Endodermal cell (in vitro differentiated cells): ENCODE measurements at regions not wholly inside any gene's neighbourhood (a gene's known extent, or its start where the extent isn't known, plus 50 kb on each side); places are given as distances from the start of the nearest gene placed in this dataset.

Experiments
- DNase-seq: peaks from one replicate; pipeline ENCODE4 v3.0.0-alpha.2; 2017
- H3K27ac ChIP-seq: 2 replicates; pipeline ENCODE4 v1.5.1; 2013; ENCODE audit warnings: mild to moderate bottlenecking, low read depth, low read length, moderate library complexity
- H3K27me3 ChIP-seq: 2 replicates; pipeline ENCODE4 v1.6.1; 2013; ENCODE audit warnings: mild to moderate bottlenecking, low read length, moderate library complexity; ENCODE audit not compliant: insufficient read depth, control insufficient read depth, poor library complexity, severe bottlenecking
- H3K36me3 ChIP-seq: 2 replicates; pipeline ENCODE4 v1.7.0; 2013; ENCODE audit warnings: mild to moderate bottlenecking, low read length, moderate library complexity; ENCODE audit not compliant: control insufficient read depth, insufficient read depth
- H3K4me1 ChIP-seq: one replicate; pipeline ENCODE4 v1.7.0; 2013; ENCODE audit warnings: low read length; ENCODE audit not compliant: control insufficient read depth, insufficient read depth
- H3K4me3 ChIP-seq: 2 replicates; pipeline ENCODE4 v1.5.1; 2013; ENCODE audit warnings: mild to moderate bottlenecking, low read length, moderate library complexity
- H3K9ac ChIP-seq: 2 replicates; pipeline ENCODE4 v1.6.1; 2013; ENCODE audit warnings: mild to moderate bottlenecking, low read length, moderate library complexity; ENCODE audit not compliant: poor library complexity, severe bottlenecking; ENCODE audit errors: extremely low read depth
- H3K9me3 ChIP-seq: 2 replicates; pipeline ENCODE4 v1.6.1; 2013; ENCODE audit warnings: mild to moderate bottlenecking, low read length, moderate library complexity; ENCODE audit not compliant: control insufficient read depth
- H3K27ac Mint-ChIP-seq: 2 replicates; pipeline ENCODE4 v1.8.0; 2020; ENCODE audit warnings: mixed read lengths
- H3K27me3 Mint-ChIP-seq: 2 replicates; pipeline ENCODE4 v1.8.0; 2021; ENCODE audit warnings: mild to moderate bottlenecking, mixed read lengths; ENCODE audit not compliant: insufficient read depth
- H3K36me3 Mint-ChIP-seq: 2 replicates; pipeline ENCODE4 v1.8.0; 2020; ENCODE audit warnings: low read depth, mixed read lengths
- H3K4me1 Mint-ChIP-seq: 2 replicates; pipeline ENCODE4 v1.8.0; 2020; ENCODE audit warnings: mixed read lengths
- H3K4me3 Mint-ChIP-seq: 2 replicates; pipeline ENCODE4 v1.8.0; 2020; ENCODE audit warnings: mild to moderate bottlenecking, moderate library complexity, mixed read lengths
- H3K9me3 Mint-ChIP-seq: 2 replicates; pipeline ENCODE4 v1.8.0; 2020; ENCODE audit warnings: mild to moderate bottlenecking, mixed read lengths
- WGBS, 2 experiments: methylation state at CpG; one replicate each; pipeline versions ENCODE4 v1.1.5 to v1.1.7; 2013; ENCODE audit warnings: missing lambda C conversion rate in 2 of 2, mixed read lengths in 1 of 2; ENCODE audit not compliant: insufficient coverage in 1 of 2, insufficient read length in 1 of 2; 5-methylcytosine and 5-hydroxymethylcytosine counted together
- TF ChIP-seq, protein P1 (sequence below): fragments of 200-600 bp; sonication (generic); conservative IDR thresholded peaks from 2 replicates; pipeline ENCODE4 v1.5.0; 2021; ENCODE audit warnings: antibody characterized with exemption, mild to moderate bottlenecking

DNA sequence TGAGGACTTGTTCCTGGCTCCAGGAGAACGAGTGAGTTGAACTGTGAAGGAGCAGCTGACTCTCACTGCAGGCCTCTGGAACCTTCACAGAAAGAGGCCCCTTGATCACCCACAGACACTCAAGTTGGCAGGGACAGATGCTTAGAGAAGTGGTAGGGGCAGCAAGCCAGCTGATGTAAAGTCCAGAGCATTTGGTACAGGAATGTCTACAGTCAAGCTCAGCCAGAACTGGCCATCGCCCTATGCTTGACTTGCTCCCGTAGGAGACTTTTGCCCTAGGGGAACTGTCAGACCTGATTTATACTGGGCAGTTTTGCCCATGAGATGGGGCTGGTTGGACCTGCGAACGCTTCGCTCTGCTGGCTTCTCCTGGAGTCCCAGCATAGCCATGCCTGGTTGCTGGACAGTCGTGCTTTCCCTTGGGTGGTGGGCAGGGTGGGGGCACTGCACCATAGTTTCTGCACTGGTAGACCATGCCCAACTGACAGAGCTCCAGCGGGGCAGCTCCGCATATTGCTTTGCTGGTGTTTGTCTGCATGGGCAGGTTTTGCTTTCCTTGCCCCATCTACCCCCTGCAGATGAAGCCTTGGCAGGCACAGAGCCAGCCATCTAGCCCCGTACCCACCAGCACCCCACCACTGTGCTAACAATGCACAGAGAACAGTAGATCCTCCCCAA is 977.7 kb downstream of the JRKL start:
- Histone ChIP-seq H3K27me3 (no peaks in the 10 kb centered on the region), H3K4me1 (no peaks in the 10 kb centered on the region), H3K9me3 (peaks cover 85% of the 10 kb centered on the region), H3K4me3 (peak overlapping the region; percentile 27), H3K27ac (no peak overlapping the region), H3K36me3 (peaks cover 6% of the 10 kb centered on the region), H3K9ac (no peak overlapping the region)
- Mint-ChIP-seq H3K4me3 (no peak overlapping the region), H3K4me1 (no peaks in the 10 kb centered on the region), H3K27ac (no peak overlapping the region), H3K36me3 (peaks cover 60% of the 10 kb centered on the region), H3K27me3 (no peaks in the 10 kb centered on the region), H3K9me3 (peaks cover 72% of the 10 kb centered on the region)
- WGBS, 2 experiments = 96 to 97% methylated on average over 7 to 10 of the region's 10 CpGs
- TF ChIP-seq, protein P1, sequence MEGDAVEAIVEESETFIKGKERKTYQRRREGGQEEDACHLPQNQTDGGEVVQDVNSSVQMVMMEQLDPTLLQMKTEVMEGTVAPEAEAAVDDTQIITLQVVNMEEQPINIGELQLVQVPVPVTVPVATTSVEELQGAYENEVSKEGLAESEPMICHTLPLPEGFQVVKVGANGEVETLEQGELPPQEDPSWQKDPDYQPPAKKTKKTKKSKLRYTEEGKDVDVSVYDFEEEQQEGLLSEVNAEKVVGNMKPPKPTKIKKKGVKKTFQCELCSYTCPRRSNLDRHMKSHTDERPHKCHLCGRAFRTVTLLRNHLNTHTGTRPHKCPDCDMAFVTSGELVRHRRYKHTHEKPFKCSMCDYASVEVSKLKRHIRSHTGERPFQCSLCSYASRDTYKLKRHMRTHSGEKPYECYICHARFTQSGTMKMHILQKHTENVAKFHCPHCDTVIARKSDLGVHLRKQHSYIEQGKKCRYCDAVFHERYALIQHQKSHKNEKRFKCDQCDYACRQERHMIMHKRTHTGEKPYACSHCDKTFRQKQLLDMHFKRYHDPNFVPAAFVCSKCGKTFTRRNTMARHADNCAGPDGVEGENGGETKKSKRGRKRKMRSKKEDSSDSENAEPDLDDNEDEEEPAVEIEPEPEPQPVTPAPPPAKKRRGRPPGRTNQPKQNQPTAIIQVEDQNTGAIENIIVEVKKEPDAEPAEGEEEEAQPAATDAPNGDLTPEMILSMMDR = no peak
- DNase-seq = no peak

- H3K27me3 ChIP-seq = no peaks in the 10 kb centered on the region
- no peak overlapping the region for H3K9ac ChIP-seq
- H3K4me3 ChIP-seq = no peak overlapping the region
- H3K4me1 Mint-ChIP-seq = no peaks in the 10 kb centered on the region
- H3K9me3 ChIP-seq = peaks cover 11% of the 10 kb centered on the region
- WGBS, 2 experiments = 93 to 100% methylated on average over 1 of the region's 2 CpGs
- no peak for DNase-seq
- TF ChIP-seq, protein P1 = no peak
- no peak overlapping the region for H3K27ac Mint-ChIP-seq
- H3K4me1 ChIP-seq = no peaks in the 10 kb centered on the region
- no peaks in the 10 kb centered on the region for H3K27me3 Mint-ChIP-seq
- H3K36me3 Mint-ChIP-seq = peaks cover 19% of the 10 kb centered on the region
- H3K36me3 ChIP-seq = no peaks in the 10 kb centered on the region
- H3K27ac ChIP-seq = no peak overlapping the region
- H3K9me3 Mint-ChIP-seq = peaks cover 13% of the 10 kb centered on the region
- no peak overlapping the region for H3K4me3 Mint-ChIP-seq
These were observed 999.5 kb downstream of the JRKL start for GRCh38 chr11:97389270-97389669.

DNA sequence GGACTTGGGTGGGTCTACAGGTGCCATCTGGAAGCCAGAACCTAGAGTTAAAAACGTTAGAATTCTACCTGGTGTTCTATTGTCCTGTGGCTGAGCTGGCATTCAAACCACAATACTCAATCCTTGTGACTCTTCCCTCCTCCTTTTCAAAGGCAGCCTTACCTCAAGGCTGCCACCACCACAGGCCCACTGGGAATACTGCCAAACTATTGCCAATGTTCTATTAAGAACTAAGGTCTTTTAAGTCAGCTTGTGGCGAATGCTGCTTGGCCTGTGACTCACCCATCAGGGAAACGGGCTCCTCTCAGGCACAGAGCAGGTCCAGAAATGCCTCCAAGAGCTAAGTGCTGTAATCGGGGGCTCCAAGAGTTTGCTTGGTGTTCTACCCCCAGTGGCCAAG is 1008.4 kb downstream of the JRKL start:
- Histone ChIP-seq H3K9me3 (peaks cover 6% of the 10 kb centered on the region), H3K9ac (no peak overlapping the region), H3K4me3 (no peak overlapping the region), H3K27ac (no peak overlapping the region), H3K4me1 (no peaks in the 10 kb centered on the region), H3K27me3 (no peaks in the 10 kb centered on the region), H3K36me3 (no peaks in the 10 kb centered on the region)
- Mint-ChIP-seq H3K4me1 (peaks cover 6% of the 10 kb centered on the region), H3K9me3 (peaks cover 9% of the 10 kb centered on the region), H3K27ac (no peak overlapping the region), H3K4me3 (no peak overlapping the region), H3K27me3 (peaks cover 2% of the 10 kb centered on the region), H3K36me3 (peaks cover 13% of the 10 kb centered on the region)
- TF ChIP-seq, protein P1 = no peak
- 75 to 89% methylated on average over 4 of the region's 4 CpGs for WGBS, 2 experiments
- DNase-seq = no peak
